ENCODE measurements at regions not wholly inside any gene's neighbourhood (a gene's known extent, or its start where the extent isn't known, plus 50 kb on each side); places are given as distances from the start of the nearest gene placed in this dataset.

DNA sequence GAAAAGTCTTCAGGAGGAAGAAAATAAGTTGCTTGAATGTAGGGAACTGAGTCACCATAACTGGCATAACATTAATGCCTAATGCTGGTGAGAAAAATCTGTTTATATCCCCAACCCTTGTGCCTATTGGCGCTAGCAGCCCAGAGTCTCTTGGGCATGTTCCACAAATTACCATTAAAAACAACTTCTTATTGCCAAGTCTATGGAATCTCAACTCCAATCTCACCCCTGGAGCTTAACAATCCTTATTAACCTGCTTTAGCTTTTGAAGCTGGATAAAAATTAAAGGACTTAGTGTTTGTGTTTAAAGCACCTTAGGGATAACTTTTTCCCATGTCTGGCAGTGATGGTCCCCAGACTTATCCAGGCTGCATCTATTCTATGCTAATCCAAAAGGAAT is 143.0 kb downstream of the APIP start:
- TF ChIP-seq, protein P1, sequence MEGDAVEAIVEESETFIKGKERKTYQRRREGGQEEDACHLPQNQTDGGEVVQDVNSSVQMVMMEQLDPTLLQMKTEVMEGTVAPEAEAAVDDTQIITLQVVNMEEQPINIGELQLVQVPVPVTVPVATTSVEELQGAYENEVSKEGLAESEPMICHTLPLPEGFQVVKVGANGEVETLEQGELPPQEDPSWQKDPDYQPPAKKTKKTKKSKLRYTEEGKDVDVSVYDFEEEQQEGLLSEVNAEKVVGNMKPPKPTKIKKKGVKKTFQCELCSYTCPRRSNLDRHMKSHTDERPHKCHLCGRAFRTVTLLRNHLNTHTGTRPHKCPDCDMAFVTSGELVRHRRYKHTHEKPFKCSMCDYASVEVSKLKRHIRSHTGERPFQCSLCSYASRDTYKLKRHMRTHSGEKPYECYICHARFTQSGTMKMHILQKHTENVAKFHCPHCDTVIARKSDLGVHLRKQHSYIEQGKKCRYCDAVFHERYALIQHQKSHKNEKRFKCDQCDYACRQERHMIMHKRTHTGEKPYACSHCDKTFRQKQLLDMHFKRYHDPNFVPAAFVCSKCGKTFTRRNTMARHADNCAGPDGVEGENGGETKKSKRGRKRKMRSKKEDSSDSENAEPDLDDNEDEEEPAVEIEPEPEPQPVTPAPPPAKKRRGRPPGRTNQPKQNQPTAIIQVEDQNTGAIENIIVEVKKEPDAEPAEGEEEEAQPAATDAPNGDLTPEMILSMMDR (IDR thresholded peaks at IDR 0.05 in 8 of 11, conservative IDR thresholded peaks at IDR 0.05 in 3 of 11) = no peak
- TF ChIP-seq POLR2A (IDR thresholded peaks at IDR 0.05) (no peak), POLR2AphosphoS5 (IDR thresholded peaks at IDR 0.05) (no peak)

All from spleen (tissue), 7 donors.